22Rv1 (cell line): ENCODE measurements at regions not wholly inside any gene's neighbourhood (a gene's known extent, or its start where the extent isn't known, plus 50 kb on each side); places are given as distances from the start of the nearest gene placed in this dataset.

Experiments
- H3K27ac ChIP-seq: fragments of 450-650 bp; 2 replicates; pipeline ENCODE4 v1.5.1; 2017
- CTCF ChIP-seq: fragments of 450-650 bp; IDR thresholded peaks from 2 replicates; pipeline ENCODE4 v1.5.1; 2017; ENCODE audit warnings: mild to moderate bottlenecking
- ZFX ChIP-seq: fragments of 450-650 bp; IDR thresholded peaks from 2 replicates; pipeline ENCODE4 v1.6.1; 2017; ENCODE audit warnings: antibody characterized with exemption, borderline replicate concordance

- H3K27ac ChIP-seq: no peak overlapping the region
- no peak for TF ChIP-seq CTCF
- TF ChIP-seq ZFX: no peak
Observed at GRCh38 chrX:16403808-16404207, 236.5 kb downstream of the MAGEB17 start.

- TF ChIP-seq CTCF: no peak
- no peak for TF ChIP-seq ZFX
- H3K27ac ChIP-seq: no peak overlapping the region
Observed at GRCh38 chrX:16416588-16416987, 233.4 kb upstream of the S100G start.

- TF ChIP-seq CTCF (no peak), ZFX (no peak)
- no peak overlapping the region for H3K27ac ChIP-seq
Observed at GRCh38 chrX:16418650-16419049, 231.3 kb upstream of the S100G start.

GRCh38 chrX:16427668-16428067, 222.3 kb upstream of the S100G start:
- no peak overlapping the region for H3K27ac ChIP-seq
- no peak for TF ChIP-seq CTCF
- no peak for TF ChIP-seq ZFX

GRCh38 chrX:16429406-16429805, 220.6 kb upstream of the S100G start:
- no peak for TF ChIP-seq ZFX
- no peak for TF ChIP-seq CTCF
- no peak overlapping the region for H3K27ac ChIP-seq

- H3K27ac ChIP-seq: no peak overlapping the region
- no peak for TF ChIP-seq ZFX
- no peak for TF ChIP-seq CTCF
Observed at GRCh38 chrX:16431266-16431665, 218.7 kb upstream of the S100G start.

GRCh38 chrX:16433021-16433420, 216.9 kb upstream of the S100G start:
- TF ChIP-seq CTCF (no peak), ZFX (no peak)
- no peak overlapping the region for H3K27ac ChIP-seq
